Endodermal cell (in vitro differentiated cells): ENCODE measurements at regions not wholly inside any gene's neighbourhood (a gene's known extent, or its start where the extent isn't known, plus 50 kb on each side); places are given as distances from the start of the nearest gene placed in this dataset.
A peak's percentile ranks its signal among the peaks of the same experiment; 100 is the strongest.

Source experiments
- DNase-seq: peaks from one replicate; pipeline ENCODE4 v3.0.0-alpha.2; 2017
- H3K27ac ChIP-seq: 2 replicates; pipeline ENCODE4 v1.5.1; 2013; ENCODE audit warnings: mild to moderate bottlenecking, low read depth, low read length, moderate library complexity
- H3K27me3 ChIP-seq: 2 replicates; pipeline ENCODE4 v1.6.1; 2013; ENCODE audit warnings: mild to moderate bottlenecking, low read length, moderate library complexity; ENCODE audit not compliant: insufficient read depth, control insufficient read depth, poor library complexity, severe bottlenecking
- H3K36me3 ChIP-seq: 2 replicates; pipeline ENCODE4 v1.7.0; 2013; ENCODE audit warnings: mild to moderate bottlenecking, low read length, moderate library complexity; ENCODE audit not compliant: control insufficient read depth, insufficient read depth
- H3K4me1 ChIP-seq: one replicate; pipeline ENCODE4 v1.7.0; 2013; ENCODE audit warnings: low read length; ENCODE audit not compliant: control insufficient read depth, insufficient read depth
- H3K4me3 ChIP-seq: 2 replicates; pipeline ENCODE4 v1.5.1; 2013; ENCODE audit warnings: mild to moderate bottlenecking, low read length, moderate library complexity
- H3K9ac ChIP-seq: 2 replicates; pipeline ENCODE4 v1.6.1; 2013; ENCODE audit warnings: mild to moderate bottlenecking, low read length, moderate library complexity; ENCODE audit not compliant: poor library complexity, severe bottlenecking; ENCODE audit errors: extremely low read depth
- H3K9me3 ChIP-seq: 2 replicates; pipeline ENCODE4 v1.6.1; 2013; ENCODE audit warnings: mild to moderate bottlenecking, low read length, moderate library complexity; ENCODE audit not compliant: control insufficient read depth
- H3K27ac Mint-ChIP-seq: 2 replicates; pipeline ENCODE4 v1.8.0; 2020; ENCODE audit warnings: mixed read lengths
- H3K27me3 Mint-ChIP-seq: 2 replicates; pipeline ENCODE4 v1.8.0; 2021; ENCODE audit warnings: mild to moderate bottlenecking, mixed read lengths; ENCODE audit not compliant: insufficient read depth
- H3K36me3 Mint-ChIP-seq: 2 replicates; pipeline ENCODE4 v1.8.0; 2020; ENCODE audit warnings: low read depth, mixed read lengths
- H3K4me1 Mint-ChIP-seq: 2 replicates; pipeline ENCODE4 v1.8.0; 2020; ENCODE audit warnings: mixed read lengths
- H3K4me3 Mint-ChIP-seq: 2 replicates; pipeline ENCODE4 v1.8.0; 2020; ENCODE audit warnings: mild to moderate bottlenecking, moderate library complexity, mixed read lengths
- H3K9me3 Mint-ChIP-seq: 2 replicates; pipeline ENCODE4 v1.8.0; 2020; ENCODE audit warnings: mild to moderate bottlenecking, mixed read lengths
- CTCF ChIP-seq: fragments of 200-600 bp; sonication (generic); conservative IDR thresholded peaks from 2 replicates; pipeline ENCODE4 v1.5.0; 2021; ENCODE audit warnings: antibody characterized with exemption, mild to moderate bottlenecking
- WGBS, 2 experiments: methylation state at CpG; one replicate each; pipeline versions ENCODE4 v1.1.5 to v1.1.7; 2013; ENCODE audit warnings: missing lambda C conversion rate in 2 of 2, mixed read lengths in 1 of 2; ENCODE audit not compliant: insufficient coverage in 1 of 2, insufficient read length in 1 of 2; 5-methylcytosine and 5-hydroxymethylcytosine counted together

GRCh38 chr17:34816848-34817247, 144.4 kb downstream of the CCT6B start:
- no peak overlapping the region for H3K27ac ChIP-seq
- H3K4me3 Mint-ChIP-seq: no peak overlapping the region
- 66 to 87% methylated on average over 5 of the region's 5 CpGs for WGBS, 2 experiments
- no peak overlapping the region for H3K9ac ChIP-seq
- TF ChIP-seq CTCF: no peak
- peaks cover 12% of the 10 kb centered on the region for H3K27me3 Mint-ChIP-seq
- peaks cover 13% of the 10 kb centered on the region for H3K4me1 ChIP-seq
- no peaks in the 10 kb centered on the region for H3K9me3 ChIP-seq
- H3K27me3 ChIP-seq: no peaks in the 10 kb centered on the region
- H3K9me3 Mint-ChIP-seq: no peaks in the 10 kb centered on the region
- H3K4me1 Mint-ChIP-seq: peaks cover 51% of the 10 kb centered on the region
- H3K36me3 ChIP-seq: no peaks in the 10 kb centered on the region
- no peaks in the 10 kb centered on the region for H3K36me3 Mint-ChIP-seq
- peak overlapping the region; percentile 17 for H3K27ac Mint-ChIP-seq
- peak; percentile 74 for DNase-seq
- no peak overlapping the region for H3K4me3 ChIP-seq

- no peaks in the 10 kb centered on the region for H3K4me1 ChIP-seq
- no peaks in the 10 kb centered on the region for H3K27me3 ChIP-seq
- H3K9ac ChIP-seq: no peak overlapping the region
- DNase-seq: no peak
- peaks cover 45% of the 10 kb centered on the region for H3K4me1 Mint-ChIP-seq
- no peaks in the 10 kb centered on the region for H3K36me3 Mint-ChIP-seq
- no peaks in the 10 kb centered on the region for H3K9me3 Mint-ChIP-seq
- H3K27me3 Mint-ChIP-seq: peaks cover 8% of the 10 kb centered on the region
- no peak overlapping the region for H3K4me3 Mint-ChIP-seq
- WGBS, 2 experiments: 90 to 100% methylated on average over 1 to 5 of the region's 5 CpGs
- no peak overlapping the region for H3K27ac Mint-ChIP-seq
- no peak overlapping the region for H3K4me3 ChIP-seq
- H3K36me3 ChIP-seq: no peaks in the 10 kb centered on the region
- no peak for TF ChIP-seq CTCF
- H3K9me3 ChIP-seq: no peaks in the 10 kb centered on the region
- H3K27ac ChIP-seq: no peak overlapping the region
These were observed 148.0 kb downstream of the CCT6B start for GRCh38 chr17:34813290-34813689.

GRCh38 chr17:34811561-34811960, 149.7 kb downstream of the CCT6B start:
- Histone ChIP-seq H3K27me3 (no peaks in the 10 kb centered on the region), H3K27ac (no peak overlapping the region), H3K9me3 (no peaks in the 10 kb centered on the region), H3K4me1 (peaks cover 5% of the 10 kb centered on the region), H3K4me3 (no peak overlapping the region), H3K9ac (no peak overlapping the region), H3K36me3 (no peaks in the 10 kb centered on the region)
- TF ChIP-seq CTCF: no peak
- DNase-seq: no peak
- no peak overlapping the region for H3K4me3 Mint-ChIP-seq
- peaks cover 55% of the 10 kb centered on the region for H3K4me1 Mint-ChIP-seq
- H3K36me3 Mint-ChIP-seq: no peaks in the 10 kb centered on the region
- no peak overlapping the region for H3K27ac Mint-ChIP-seq
- H3K9me3 Mint-ChIP-seq: no peaks in the 10 kb centered on the region
- H3K27me3 Mint-ChIP-seq: peaks cover 5% of the 10 kb centered on the region
- WGBS, 2 experiments: 83 to 91% methylated on average over 1 to 5 of the region's 5 CpGs
